Calu3 (cell line): ENCODE measurements at regions not wholly inside any gene's neighbourhood (a gene's known extent, or its start where the extent isn't known, plus 50 kb on each side); places are given as distances from the start of the nearest gene placed in this dataset.

Experiments
- BruUV-seq: library from RNA; stranded (reverse); fragments of 400-500 nt; replicated peaks from 2 replicates; lab custom pipeline; 2021; lab: Mats Ljungman, UMichigan
- CTCF ChIA-PET: fragments of 300-600 bp; sonication (Branson Sonifier 250); formaldehyde crosslinking; loops from one replicate; lab custom pipeline; 2022; ENCODE audit warnings: antibody characterized with exemption; lab: Charles Lee
- DNase-seq: peaks from one replicate; pipeline ENCODE4 v3.0.0; 2022
- H3K27ac Mint-ChIP-seq: one replicate; pipeline ENCODE4 v1.8.0; 2022; ENCODE audit warnings: mixed read lengths; ENCODE audit not compliant: unreplicated experiment
- H3K27me3 Mint-ChIP-seq: one replicate; pipeline ENCODE4 v1.8.0; 2022; ENCODE audit warnings: mixed read lengths; ENCODE audit not compliant: unreplicated experiment
- H3K36me3 Mint-ChIP-seq: one replicate; pipeline ENCODE4 v1.8.0; 2022; ENCODE audit warnings: mild to moderate bottlenecking, moderate library complexity, mixed read lengths; ENCODE audit not compliant: insufficient read depth, unreplicated experiment
- H3K4me1 Mint-ChIP-seq: one replicate; pipeline ENCODE4 v1.8.0; 2022; ENCODE audit warnings: mild to moderate bottlenecking, low read depth, mixed read lengths; ENCODE audit not compliant: unreplicated experiment
- H3K4me3 Mint-ChIP-seq: one replicate; pipeline ENCODE4 v1.8.0; 2022; ENCODE audit warnings: mild to moderate bottlenecking, low read depth, moderate library complexity, mixed read lengths; ENCODE audit not compliant: unreplicated experiment
- H3K9me3 Mint-ChIP-seq: one replicate; pipeline ENCODE4 v1.8.0; 2022; ENCODE audit warnings: low read depth, mixed read lengths; ENCODE audit not compliant: unreplicated experiment
- CTCF ChIP-seq: fragments of 200-600 bp; IDR thresholded peaks from one replicate; pipeline ENCODE4 v1.8.0; 2022; ENCODE audit warnings: antibody characterized with exemption; ENCODE audit not compliant: unreplicated experiment
- intact Hi-C: fragments of 100-400 bp; cut with micrococcal nuclease; formaldehyde crosslinking; loops from one replicate; pipeline ENCODE4 v1.10.0; 2022; ENCODE audit not compliant: unreplicated experiment

- H3K4me3 Mint-ChIP-seq, result no peak overlapping the region
- no peak for DNase-seq
- H3K4me1 Mint-ChIP-seq, result no peaks in the 10 kb centered on the region
- BruUV-seq, result no TSS peak
- CTCF ChIA-PET, result interaction anchor here (0.6 to 1.1 kb wide), 3 partner anchors 13 to 1579 kb away, joined by 3 to 6 read pairs (median 4); no protein-coding TSS in a partner anchor
- intact Hi-C loops, result no loop called here
- H3K27ac Mint-ChIP-seq, result no peak overlapping the region
- H3K27me3 Mint-ChIP-seq, result no peaks in the 10 kb centered on the region
- TF ChIP-seq CTCF, result no peak
- no peaks in the 10 kb centered on the region for H3K36me3 Mint-ChIP-seq
- peaks cover 23% of the 10 kb centered on the region for H3K9me3 Mint-ChIP-seq
Observed at GRCh38 chr7:22613496-22613895, 113.5 kb upstream of the IL6 start.

GRCh38 chr7:22612776-22613175, 112.8 kb upstream of the STEAP1B start:
- CTCF ChIA-PET, result interaction anchor here (0.6 to 1.1 kb wide), 3 partner anchors 13 to 1580 kb away, joined by 3 to 6 read pairs (median 4); no protein-coding TSS in a partner anchor
- no TSS peak for BruUV-seq
- H3K4me3 Mint-ChIP-seq, result no peak overlapping the region
- H3K4me1 Mint-ChIP-seq, result no peaks in the 10 kb centered on the region
- peaks cover 20% of the 10 kb centered on the region for H3K9me3 Mint-ChIP-seq
- no peaks in the 10 kb centered on the region for H3K27me3 Mint-ChIP-seq
- TF ChIP-seq CTCF, result no peak
- intact Hi-C loops, result no loop called here
- H3K27ac Mint-ChIP-seq, result no peak overlapping the region
- no peak for DNase-seq
- no peaks in the 10 kb centered on the region for H3K36me3 Mint-ChIP-seq

GRCh38 chr7:22611758-22612079, 111.7 kb upstream of the STEAP1B start:
- Mint-ChIP-seq H3K4me3 (no peak overlapping the region), H3K9me3 (peaks cover 17% of the 10 kb centered on the region), H3K4me1 (no peaks in the 10 kb centered on the region), H3K27me3 (no peaks in the 10 kb centered on the region), H3K27ac (no peak overlapping the region), H3K36me3 (no peaks in the 10 kb centered on the region)
- CTCF ChIA-PET, result interaction anchor here (1.0 kb wide), 1 partner anchor 51 kb away, joined by 3 read pairs; no protein-coding TSS in a partner anchor
- no TSS peak for BruUV-seq
- TF ChIP-seq CTCF, result no peak
- intact Hi-C loops, result no loop called here
- no peak for DNase-seq

- Mint-ChIP-seq H3K4me1 (no peaks in the 10 kb centered on the region), H3K27me3 (no peaks in the 10 kb centered on the region), H3K4me3 (no peak overlapping the region), H3K27ac (no peak overlapping the region), H3K36me3 (no peaks in the 10 kb centered on the region), H3K9me3 (peaks cover 15% of the 10 kb centered on the region)
- DNase-seq, result no peak
- no peak for TF ChIP-seq CTCF
- CTCF ChIA-PET, result interaction anchor here (1.0 kb wide), 1 partner anchor 50 kb away, joined by 3 read pairs; no protein-coding TSS in a partner anchor
- intact Hi-C loops, result no loop called here
- no TSS peak for BruUV-seq
Observed at GRCh38 chr7:22610951-22611757, 111.2 kb upstream of the STEAP1B start.
